Heart right ventricle (tissue), 16 donors: ENCODE measurements at regions not wholly inside any gene's neighbourhood (a gene's known extent, or its start where the extent isn't known, plus 50 kb on each side); places are given as distances from the start of the nearest gene placed in this dataset.

Experiments used
- ATAC-seq, 8 donors: fragments of 200-7000 bp; cut with Tn5 transposase; one replicate each; pipeline ENCODE4 v1.9.1; 2020; ENCODE audit warnings: mild to moderate bottlenecking in 8 of 8, moderate library complexity in 8 of 8, moderate number of reproducible peaks in 1 of 8
- DNase-seq, 2 donors: peaks; one replicate each; pipeline ENCODE4 v3.0.0-alpha.2; 2020
- H3K27ac ChIP-seq, 10 donors: fragments of 200-600 bp; sonication (generic) in 2 of 10; one replicate each; pipeline versions ENCODE4 v1.5.0 to v1.8.0; 2020 to 2022; ENCODE audit warnings: mild to moderate bottlenecking in 3 of 10
- H3K27me3 ChIP-seq, 7 donors: fragments of 200-600 bp; one replicate each; pipeline ENCODE4 v1.8.0; 2021 to 2022; ENCODE audit warnings: mild to moderate bottlenecking in 2 of 7
- H3K36me3 ChIP-seq, 9 donors: fragments of 200-600 bp; sonication (generic) in 1 of 9; one replicate each; pipeline versions ENCODE4 v1.5.0 to v1.8.0; 2020 to 2022; ENCODE audit warnings: mild to moderate bottlenecking in 2 of 9
- H3K4me1 ChIP-seq, 9 donors: fragments of 200-600 bp; sonication (generic) in 1 of 9; one replicate each; pipeline versions ENCODE4 v1.5.0 to v1.8.0; 2020 to 2022; ENCODE audit warnings: mild to moderate bottlenecking in 4 of 9
- H3K4me3 ChIP-seq, 10 donors: fragments of 200-600 bp; sonication (generic) in 2 of 10; one replicate each; pipeline versions ENCODE4 v1.5.0 to v1.8.0; 2020 to 2022; ENCODE audit warnings: mild to moderate bottlenecking in 7 of 10, moderate library complexity in 2 of 10
- H3K9me3 ChIP-seq, 11 donors: fragments of 200-600 bp in 10 of 11; sonication (generic) in 2 of 11; one replicate each; pipeline versions ENCODE4 v1.5.0 to v1.8.0; 2013 to 2022; ENCODE audit warnings: mild to moderate bottlenecking in 2 of 11, control low read depth in 1 of 11, moderate library complexity in 1 of 11
- CTCF ChIP-seq, 9 donors: fragments of 200-600 bp; sonication (generic) in 2 of 9; IDR thresholded peaks; one replicate each; pipeline versions ENCODE4 v1.5.0 to v1.8.0; 2021 to 2022; ENCODE audit warnings: antibody characterized with exemption in 9 of 9, mild to moderate bottlenecking in 5 of 9, moderate library complexity in 1 of 9
- WGBS, 2 donors: extraction: QIAGEN DNeasy Blood & Tissue Kit; methylation state at CpG; one replicate each; pipeline ENCODE4 v1.1.7; 2013; ENCODE audit warnings: inconsistent platforms in 1 of 2; 5-methylcytosine and 5-hydroxymethylcytosine counted together
- intact Hi-C, 10 donors: fragments of 100-400 bp; cut with DNase I; formaldehyde crosslinking; loops; one replicate each; pipeline versions ENCODE4 v1.11.1 to v1.14.2; 2022
- donor health status: Arrhythmogenic right ventricular cardiomyopathy.
- donor health status: ischemic (EF 13 %, LVEDD 7.1; RV severe dilation, severe dysfunction).
- donor health status: healthy with polysubstance abuse.
- donor health status: DM: no; HTN: yes; CAD: no.
- donor health status: DM: no; HTN: no; CAD: no.
- donor health status: ischemic (EF 25% LVEDD 6.9; RV normal size, moderate dysfunction).
- donor health status: ischemic (EF 25% LVEDD 5.7; RV mildly dilated, moderate dysfunction).
- donor health status: healthy.
- donor health status: DM: yes; HTN: yes; CAD: no.
- donor health status: Ischemic cardiomyopathy.
- donor health status: ischemic (EF 35%, LVEDD 5.7; RV mildly dilated, moderate dysfunction).
- donor health status: nonischemic (EF 11% LVEDD 7.7; RV severe dilation, severe dysfunction).
- donor health status: DM: yes; HTN: yes; CAD: no.
- donor health status: PGD.
- donor health status: ischemic (EF 29% LVEDD 5.4; RV normal size, mild dysfunction).
- donor health status: nonischemic (EF 23%, LVEDD 6.1; RV moderate dilation, normal function).

DNA sequence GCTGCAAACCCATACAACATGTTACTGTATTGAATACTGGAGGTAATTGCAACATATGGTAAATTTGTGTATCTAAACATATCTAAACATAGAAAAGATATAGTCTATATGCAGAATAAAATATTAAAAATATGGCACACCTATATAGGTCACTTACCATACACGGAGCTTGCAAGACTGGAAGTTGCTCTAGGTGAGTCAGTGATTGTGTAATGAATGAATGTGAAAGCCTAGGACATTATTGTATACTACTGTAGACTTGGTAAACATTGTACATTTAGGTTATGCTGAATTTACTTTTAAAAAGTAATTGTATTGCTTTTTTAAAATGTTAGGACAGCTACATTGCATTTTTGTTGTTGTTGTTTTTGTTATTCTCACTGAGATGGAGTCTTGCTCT is 968.8 kb downstream of the TLE1 start:
- ATAC-seq: no peak
- no peak for TF ChIP-seq CTCF (IDR thresholded peaks at IDR 0.05)
- intact Hi-C loops: no loop called here

GRCh38 chr9:80707120-80707519 is 982.2 kb downstream of the TLE1 start:
- Histone ChIP-seq H3K4me1 (no peaks in the 10 kb centered on the region), H3K4me3 (no peak overlapping the region), H3K9me3 (peaks cover 0 to 47% (median 14%) of the 10 kb centered on the region in 11 donors), H3K27ac (no peak overlapping the region), H3K27me3 (no peaks in the 10 kb centered on the region), H3K36me3 (no peaks in the 10 kb centered on the region)
- intact Hi-C loops: no loop called here
- TF ChIP-seq CTCF (IDR thresholded peaks at IDR 0.05): no peak
- ATAC-seq (no peak), DNase-seq (no peak)

More for the DNA sequence above, 968.8 kb downstream of the TLE1 start:
- 70 to 72% methylated on average over 1 of the region's 1 CpG for WGBS, 2 donors
- no peak for DNase-seq
- Histone ChIP-seq H3K4me3 (no peak overlapping the region), H3K27ac (no peak overlapping the region), H3K36me3 (no peaks in the 10 kb centered on the region), H3K27me3 (no peaks in the 10 kb centered on the region), H3K9me3 (peaks cover 0 to 35% (median 0%) of the 10 kb centered on the region in 11 donors), H3K4me1 (no peaks in the 10 kb centered on the region)

DNA sequence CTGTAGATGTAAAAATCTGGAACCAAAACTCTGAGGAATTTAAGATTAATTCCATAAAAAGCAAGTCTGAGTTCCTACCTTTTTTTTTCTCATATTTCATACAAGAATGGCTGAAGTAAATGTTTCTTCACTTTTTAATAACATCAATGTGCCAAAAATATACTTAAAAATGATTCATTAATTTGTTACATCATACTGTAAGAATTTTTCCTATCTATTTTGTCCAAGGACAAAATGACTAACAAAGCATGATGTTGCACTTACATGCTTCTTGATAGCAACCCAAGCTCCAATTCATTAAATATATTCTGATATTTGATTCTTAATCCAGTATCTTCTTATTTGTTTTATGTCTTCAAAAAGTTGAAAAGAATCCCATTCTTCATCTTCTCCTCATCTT is 988.3 kb downstream of the TLE1 start:
- DNase-seq (no peak), ATAC-seq (no peak)
- Histone ChIP-seq H3K36me3 (no peaks in the 10 kb centered on the region), H3K27ac (peak overlapping the region in 1 of 10 donors; percentile 15), H3K4me1 (peaks cover 0 to 16% (median 0%) of the 10 kb centered on the region in 9 donors), H3K9me3 (peaks cover 0 to 13% (median 0%) of the 10 kb centered on the region in 11 donors), H3K4me3 (no peak overlapping the region), H3K27me3 (no peaks in the 10 kb centered on the region)
- intact Hi-C loops: no loop called here
- no peak for TF ChIP-seq CTCF (IDR thresholded peaks at IDR 0.05)

- Histone ChIP-seq H3K36me3 (no peaks in the 10 kb centered on the region), H3K27ac (peak overlapping the region in 2 of 10 donors; percentile 12 to 22), H3K9me3 (peaks cover 0 to 2% (median 0%) of the 10 kb centered on the region in 11 donors), H3K27me3 (no peaks in the 10 kb centered on the region), H3K4me3 (no peak overlapping the region), H3K4me1 (peaks cover 0 to 16% (median 0%) of the 10 kb centered on the region in 9 donors)
- no peak for TF ChIP-seq CTCF (IDR thresholded peaks at IDR 0.05)
- ATAC-seq (peak in 2 of 8 donors; percentile 35 to 45), DNase-seq (no peak)
- intact Hi-C loops: no loop called here
- WGBS, 2 donors: 21 to 40% methylated on average over 2 of the region's 2 CpGs
Observed at GRCh38 chr9:80699511-80699998, 989.8 kb downstream of the TLE1 start.
